Amniotic stem cell (primary cell): ENCODE measurements at regions not wholly inside any gene's neighbourhood (a gene's known extent, or its start where the extent isn't known, plus 50 kb on each side); places are given as distances from the start of the nearest gene placed in this dataset.
"Not testable (repeated sequence)": the region's sequence is repeated elsewhere in the genome, so short reads cannot be mapped to it uniquely, and the experiment has no call there.

Source experiments
- DNase-seq: peaks from one replicate; lab custom pipeline; 2025; lab: John Stamatoyannopoulos, UW

DNA sequence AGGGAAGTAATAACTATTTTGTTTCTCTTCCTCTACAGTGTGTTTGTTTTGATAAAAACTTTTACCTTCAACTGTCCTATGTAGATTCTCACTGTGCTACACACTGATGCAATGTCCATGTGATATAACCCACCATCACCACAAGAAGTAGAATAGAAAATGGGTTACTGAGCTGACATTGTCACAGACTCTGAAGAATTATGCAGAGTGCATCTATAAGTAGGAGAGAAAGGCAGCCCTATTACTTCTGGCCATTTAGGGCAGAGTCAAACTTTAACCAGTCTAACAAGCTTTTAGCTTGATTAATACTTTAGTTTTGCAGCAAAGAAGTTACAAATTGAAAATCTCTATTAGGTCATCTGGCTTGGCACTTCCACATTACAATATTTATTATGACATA, 354.0 kb upstream of the CDH8 start:
- DNase-seq = no peak

DNA sequence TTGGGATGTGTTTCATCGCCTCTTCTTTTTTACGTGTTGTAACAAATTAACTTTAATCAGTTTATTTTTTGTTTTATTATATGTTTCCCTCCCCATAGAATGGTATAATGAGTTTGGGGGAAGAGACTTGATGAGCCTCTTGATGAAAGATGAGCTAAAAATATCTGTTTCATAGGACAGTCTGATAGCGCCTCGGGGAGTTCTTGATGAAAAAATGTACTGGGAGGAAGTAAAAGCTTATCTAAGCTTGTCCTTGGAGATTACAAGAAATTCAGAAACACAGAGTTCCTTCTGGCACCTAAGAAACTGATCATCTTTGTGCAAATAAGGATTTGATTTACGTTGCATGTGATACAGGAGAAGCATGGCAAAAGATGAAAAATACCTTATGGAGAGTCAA, 350.2 kb upstream of the CDH8 start:
- DNase-seq = no peak

- no peak for DNase-seq
Measured at GRCh38 chr16:62383941-62384340, 347.7 kb upstream of the CDH8 start.

DNA sequence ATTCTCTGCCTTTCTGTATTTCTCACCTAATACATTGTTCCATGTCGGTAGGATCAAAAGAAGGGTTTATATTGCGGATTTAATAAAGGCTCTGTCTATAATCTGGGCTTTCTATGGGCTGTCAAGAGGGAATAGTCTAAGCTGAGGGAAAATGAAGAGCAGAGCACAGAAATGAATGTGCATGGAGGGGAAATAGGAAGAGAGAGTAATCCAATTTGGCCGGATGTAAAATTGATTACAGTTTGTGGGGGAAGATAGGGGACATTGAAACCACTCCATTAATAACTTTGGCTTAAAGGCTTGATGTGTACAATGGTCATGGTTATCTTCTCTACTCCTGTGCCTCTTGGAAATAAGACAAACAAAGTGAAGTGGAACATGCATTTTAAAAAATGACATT, 334.2 kb upstream of the CDH8 start:
- DNase-seq = no peak

DNA sequence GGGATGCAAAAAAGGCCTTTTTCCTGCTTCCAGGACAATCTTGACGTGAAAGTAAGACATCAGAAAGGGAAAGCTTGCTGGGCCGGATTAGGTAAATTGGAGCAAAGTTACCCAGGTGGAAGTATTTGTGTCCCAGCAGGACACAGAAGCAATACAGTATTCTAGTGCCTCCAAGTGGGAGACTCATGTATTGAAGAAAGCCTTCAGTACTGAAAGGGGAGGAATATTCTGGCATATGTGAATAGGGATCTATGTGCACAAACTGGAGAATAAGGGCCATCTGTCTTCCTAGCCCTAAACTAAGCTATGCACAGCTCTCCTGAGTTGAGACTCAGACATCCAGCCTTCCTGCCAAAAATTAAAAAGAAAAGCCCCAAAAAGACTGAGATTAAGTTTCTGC, 327.3 kb upstream of the CDH8 start:
- no peak for DNase-seq

GRCh38 chr16:62353355-62353754, 317.1 kb upstream of the CDH8 start:
- DNase-seq = no peak

DNA sequence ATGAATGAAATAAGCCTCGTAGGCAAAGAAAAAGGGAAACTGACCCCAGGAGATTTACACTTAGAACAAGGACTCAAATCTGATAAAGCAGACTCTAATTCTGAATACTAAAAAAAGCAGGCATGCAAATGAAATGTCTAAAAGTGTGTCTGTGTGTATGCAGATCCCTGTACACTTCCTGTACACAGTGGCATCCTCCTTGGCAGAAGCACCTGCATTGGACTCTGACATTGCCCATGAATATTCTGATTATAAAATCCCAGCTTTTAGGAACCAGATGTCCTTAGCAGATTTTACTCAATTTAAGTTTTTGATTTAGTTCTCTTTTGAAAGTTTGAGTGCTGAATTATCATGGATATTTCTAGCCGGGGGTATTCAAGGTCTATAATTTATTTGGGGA, 306.0 kb upstream of the CDH8 start:
- DNase-seq = no peak

DNA sequence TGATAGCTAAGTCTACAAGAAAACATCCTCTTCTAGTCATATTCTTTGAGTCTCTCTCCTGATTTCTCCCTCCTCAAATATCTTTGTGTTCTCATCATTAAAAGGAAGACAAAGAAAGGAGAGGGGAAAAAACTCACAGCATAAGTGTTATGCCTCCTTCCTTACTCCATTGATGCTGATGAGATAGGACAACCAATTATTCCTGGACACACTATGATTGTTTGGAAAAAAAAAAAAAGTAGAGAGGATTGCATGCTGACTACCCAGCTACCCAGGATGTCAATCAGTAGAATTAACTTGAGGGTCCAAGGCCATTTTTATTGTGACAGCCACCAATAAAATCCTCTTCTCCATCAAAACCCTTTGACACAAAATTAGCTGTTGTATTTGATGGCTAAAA, 299.1 kb upstream of the CDH8 start:
- DNase-seq = no peak

DNA sequence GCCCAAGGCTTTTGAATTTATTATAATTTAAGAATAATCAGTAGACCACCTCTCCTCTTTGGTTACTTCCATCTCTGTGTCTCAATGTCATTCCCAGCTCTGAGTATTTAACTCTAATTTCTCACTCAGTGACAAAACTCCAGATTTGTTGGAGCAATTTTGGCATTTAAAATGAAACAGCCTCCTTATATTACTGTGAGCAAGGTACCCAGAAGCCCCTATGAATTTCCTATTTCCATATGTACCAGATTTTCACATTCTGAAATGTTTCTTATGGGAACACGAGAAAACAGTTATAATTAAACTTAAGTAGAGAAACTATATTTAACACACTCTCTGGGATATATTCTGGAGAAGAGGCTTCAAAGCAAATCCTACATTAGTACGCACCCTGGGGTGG, 285.4 kb upstream of the CDH8 start:
- no peak for DNase-seq

DNA sequence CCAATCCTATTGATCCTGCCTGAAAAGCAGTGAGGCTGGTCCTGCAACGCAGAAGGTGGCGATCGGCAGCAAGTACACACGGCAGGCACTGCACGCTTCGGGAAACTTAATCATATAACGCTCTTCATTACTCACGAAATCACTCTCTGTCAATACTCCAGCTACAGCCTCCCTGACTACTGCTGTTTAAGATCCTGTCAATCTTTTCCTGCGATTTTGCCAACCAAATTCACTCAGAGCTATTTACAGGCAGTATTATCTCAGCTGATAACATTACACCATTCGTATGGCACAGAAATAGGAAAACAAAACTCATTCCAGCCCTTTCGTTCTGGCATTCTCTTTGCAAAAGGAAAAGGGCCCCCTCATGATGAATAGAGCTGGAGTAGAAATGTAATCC, 262.4 kb upstream of the CDH8 start:
- no peak for DNase-seq

GRCh38 chr16:62294213-62294972, 258.2 kb upstream of the CDH8 start:
- DNase-seq = no peak

GRCh38 chr16:62288990-62289629, 252.9 kb upstream of the CDH8 start:
- no peak for DNase-seq

DNA sequence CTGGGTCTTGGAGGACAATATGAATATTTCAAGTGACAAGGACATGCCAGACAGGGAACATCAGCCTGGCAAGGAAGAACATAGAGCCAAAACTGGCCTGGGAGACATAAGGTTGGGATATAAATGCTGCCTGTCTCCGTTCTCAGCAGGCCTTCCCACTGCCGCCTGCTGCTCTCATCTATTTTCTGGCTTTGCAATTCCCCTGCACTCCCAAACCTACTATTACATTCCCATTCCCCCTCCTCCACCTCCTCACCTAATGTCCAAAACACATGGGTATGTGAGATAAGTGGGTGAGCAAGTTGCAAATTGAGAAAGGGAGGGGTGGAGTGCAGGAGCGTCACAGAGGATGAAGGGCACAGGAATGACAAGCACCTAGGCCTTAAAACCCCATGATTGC, 244.3 kb upstream of the CDH8 start:
- DNase-seq = no peak

GRCh38 chr16:62277942-62278341, 241.7 kb upstream of the CDH8 start:
- no peak for DNase-seq

GRCh38 chr16:62276637-62277036, 240.4 kb upstream of the CDH8 start:
- DNase-seq = no peak

DNA sequence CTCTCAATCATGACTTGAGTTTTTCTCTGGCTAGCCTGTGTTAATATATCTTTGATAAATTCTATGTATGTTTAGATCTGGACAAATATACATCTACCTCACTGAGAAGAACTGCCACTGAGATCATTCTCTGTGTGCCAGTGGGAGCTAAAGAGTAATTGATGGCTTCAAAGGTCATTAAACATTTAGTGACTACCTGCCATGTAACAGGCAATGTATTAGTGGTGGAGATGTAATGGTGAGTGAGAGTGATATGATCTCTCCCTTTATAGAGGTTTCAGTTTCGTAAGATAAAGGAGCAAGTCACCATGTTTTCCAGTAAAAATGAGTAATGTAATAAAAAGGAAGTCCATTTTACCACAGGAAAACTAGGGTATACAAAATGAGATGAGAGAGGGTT, 235.8 kb upstream of the CDH8 start:
- no peak for DNase-seq

GRCh38 chr16:62261760-62262159, 225.5 kb upstream of the CDH8 start:
- no peak for DNase-seq

DNA sequence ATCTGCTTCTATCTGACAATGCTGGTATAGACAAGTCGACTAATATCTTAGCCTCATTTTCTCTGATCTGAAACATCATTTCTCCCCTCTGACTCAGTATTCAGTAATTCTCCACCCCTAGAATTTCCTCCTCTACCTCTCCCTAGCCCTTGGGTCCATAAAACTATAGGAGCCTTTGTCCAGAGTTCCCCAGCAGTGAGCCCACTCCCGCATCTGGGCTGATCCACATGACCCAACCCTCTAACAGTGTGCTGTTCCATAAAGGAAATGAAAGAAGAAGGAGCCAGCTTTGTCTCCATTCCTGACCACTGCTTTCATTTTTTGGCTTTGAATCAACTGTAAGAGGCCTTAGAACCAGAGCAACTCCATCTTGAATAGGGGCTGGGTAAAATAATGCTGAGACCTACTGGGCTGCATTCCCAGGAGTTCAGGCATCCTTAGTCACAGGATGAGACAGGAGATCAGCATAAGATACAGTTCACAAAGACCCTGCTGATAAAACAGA, 222.7 kb upstream of the CDH8 start:
- not testable (repeated sequence) for DNase-seq

- no peak for DNase-seq
Measured at GRCh38 chr16:62256406-62256805, 220.2 kb upstream of the CDH8 start.

DNA sequence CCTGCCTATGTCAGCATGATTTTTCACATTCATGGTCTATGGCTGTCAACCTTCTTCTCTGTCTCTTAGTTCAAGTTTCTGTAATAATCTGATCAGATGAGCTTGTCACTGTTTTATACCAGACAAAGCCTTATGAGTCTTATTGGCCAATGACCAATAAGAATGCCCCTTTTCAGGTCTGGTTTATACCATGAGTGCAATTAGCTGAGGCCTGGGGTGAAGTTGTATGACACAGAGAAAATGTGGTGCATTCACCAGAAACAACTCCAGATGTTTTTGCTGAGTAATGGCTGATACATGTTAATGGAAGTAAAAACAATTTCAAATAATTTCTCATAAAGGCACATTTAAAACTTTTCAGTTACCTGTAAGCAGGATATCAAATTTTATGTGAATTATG, 218.6 kb upstream of the CDH8 start:
- DNase-seq = no peak

GRCh38 chr16:62254372-62254771, 218.1 kb upstream of the CDH8 start:
- DNase-seq = no peak

DNA sequence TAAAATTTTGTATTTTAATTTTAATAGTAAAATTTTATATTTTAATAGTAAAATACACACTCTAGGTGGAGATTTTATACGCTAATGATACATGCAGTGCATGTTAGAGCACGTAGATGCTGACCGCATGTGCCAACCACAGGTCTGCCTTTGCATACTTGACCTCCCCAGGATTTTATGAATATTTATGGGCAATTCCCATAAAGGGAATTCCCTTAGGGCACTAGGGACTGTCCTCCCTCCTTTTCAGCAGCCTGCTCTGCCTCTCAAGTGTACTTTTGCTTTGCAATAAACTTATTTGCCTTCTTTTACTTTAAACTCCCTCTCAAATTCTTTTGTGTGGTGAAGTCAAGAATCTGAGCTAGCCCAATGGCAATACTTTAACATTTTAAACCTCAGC, 217.7 kb upstream of the CDH8 start:
- no peak for DNase-seq

GRCh38 chr16:62249069-62249468, 212.8 kb upstream of the CDH8 start:
- DNase-seq = no peak

- DNase-seq = no peak
Measured at GRCh38 chr16:62240722-62241121, 204.5 kb upstream of the CDH8 start.
